Gastrocnemius medialis (tissue), 4 donors: ENCODE measurements at regions not wholly inside any gene's neighbourhood (a gene's known extent, or its start where the extent isn't known, plus 50 kb on each side); places are given as distances from the start of the nearest gene placed in this dataset.

Source experiments
- CTCF ChIP-seq, 5 experiments: fragments of 450-650 bp in 3 of 5; fragments of 200-600 bp in 2 of 5; sonication (generic) in 2 of 5; IDR thresholded peaks in 4 of 5; conservative IDR thresholded peaks in 1 of 5; 1 replicate in 4 of 5; 2 replicates in 1 of 5; pipeline ENCODE4 v1.5.1; 2016 to 2019; ENCODE audit warnings: antibody characterized with exemption in 5 of 5, mild to moderate bottlenecking in 3 of 5, moderate library complexity in 3 of 5
- POLR2A ChIP-seq, 2 donors: fragments of 450-650 bp; IDR thresholded peaks; one replicate each; pipeline ENCODE4 v1.6.1; 2017; ENCODE audit warnings: antibody characterized with exemption in 2 of 2, mild to moderate bottlenecking in 2 of 2, moderate library complexity in 2 of 2

DNA sequence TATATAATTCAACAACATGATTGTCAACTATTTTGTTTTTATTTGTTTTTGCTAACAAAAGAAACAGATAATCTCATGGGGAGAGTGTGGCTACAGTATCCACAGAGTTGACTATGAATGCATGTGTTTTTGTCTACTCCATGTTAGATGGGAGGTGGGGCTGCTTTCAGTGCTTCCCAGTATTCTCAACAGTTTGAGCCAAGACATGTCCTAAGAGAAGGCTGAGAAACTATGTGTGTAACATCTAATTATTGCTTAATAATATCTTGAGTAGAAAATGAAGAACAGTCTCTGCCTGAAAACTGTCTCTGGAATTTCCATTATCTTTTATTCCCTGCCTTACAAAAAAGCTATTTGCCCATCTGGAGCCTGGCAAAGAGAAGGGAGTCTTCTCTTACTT is 178.8 kb upstream of the MMADHC start:
- TF ChIP-seq CTCF (IDR thresholded peaks at IDR 0.05 in 4 of 5, conservative IDR thresholded peaks at IDR 0.05 in 1 of 5) (no peak), POLR2A (IDR thresholded peaks at IDR 0.05) (no peak)
